ENCODE measurements at regions not wholly inside any gene's neighbourhood (a gene's known extent, or its start where the extent isn't known, plus 50 kb on each side); places are given as distances from the start of the nearest gene placed in this dataset.

DNA sequence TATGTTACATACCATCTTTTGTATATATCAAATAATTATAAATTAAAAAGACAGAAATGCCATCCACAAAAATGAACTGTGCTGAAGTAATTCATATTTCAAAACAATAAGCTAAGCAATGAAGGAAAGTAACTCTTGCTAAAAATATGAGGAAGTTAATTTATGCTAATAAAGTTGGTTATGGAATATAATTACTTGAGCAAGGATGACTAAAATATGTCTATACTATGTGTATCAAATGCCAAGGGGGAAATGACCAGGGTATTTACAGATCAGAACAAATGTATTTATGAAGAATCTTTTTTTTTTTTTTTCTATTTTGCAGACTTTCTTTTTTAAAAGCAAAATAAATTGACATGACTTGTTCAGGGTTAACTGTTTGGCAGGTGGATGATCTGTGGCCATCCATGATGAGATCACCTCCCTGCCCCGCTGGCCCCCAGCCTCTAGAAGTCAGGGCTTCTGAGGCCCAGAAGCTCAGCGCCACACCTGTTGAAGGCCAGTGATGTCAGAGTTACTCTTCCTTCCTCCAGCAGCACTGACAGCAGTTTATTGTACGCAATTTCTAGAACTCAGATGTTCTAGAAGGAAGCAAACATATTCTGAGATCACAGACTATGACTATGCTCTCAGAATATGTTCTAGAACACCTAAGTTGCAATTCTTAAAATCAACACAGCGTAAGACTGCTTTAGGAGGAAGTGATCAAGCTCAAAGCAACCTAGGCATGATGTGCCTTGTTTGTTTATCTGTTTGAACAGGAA is 196.1 kb upstream of the KLF14 start:
- TF ChIP-seq, protein P1, sequence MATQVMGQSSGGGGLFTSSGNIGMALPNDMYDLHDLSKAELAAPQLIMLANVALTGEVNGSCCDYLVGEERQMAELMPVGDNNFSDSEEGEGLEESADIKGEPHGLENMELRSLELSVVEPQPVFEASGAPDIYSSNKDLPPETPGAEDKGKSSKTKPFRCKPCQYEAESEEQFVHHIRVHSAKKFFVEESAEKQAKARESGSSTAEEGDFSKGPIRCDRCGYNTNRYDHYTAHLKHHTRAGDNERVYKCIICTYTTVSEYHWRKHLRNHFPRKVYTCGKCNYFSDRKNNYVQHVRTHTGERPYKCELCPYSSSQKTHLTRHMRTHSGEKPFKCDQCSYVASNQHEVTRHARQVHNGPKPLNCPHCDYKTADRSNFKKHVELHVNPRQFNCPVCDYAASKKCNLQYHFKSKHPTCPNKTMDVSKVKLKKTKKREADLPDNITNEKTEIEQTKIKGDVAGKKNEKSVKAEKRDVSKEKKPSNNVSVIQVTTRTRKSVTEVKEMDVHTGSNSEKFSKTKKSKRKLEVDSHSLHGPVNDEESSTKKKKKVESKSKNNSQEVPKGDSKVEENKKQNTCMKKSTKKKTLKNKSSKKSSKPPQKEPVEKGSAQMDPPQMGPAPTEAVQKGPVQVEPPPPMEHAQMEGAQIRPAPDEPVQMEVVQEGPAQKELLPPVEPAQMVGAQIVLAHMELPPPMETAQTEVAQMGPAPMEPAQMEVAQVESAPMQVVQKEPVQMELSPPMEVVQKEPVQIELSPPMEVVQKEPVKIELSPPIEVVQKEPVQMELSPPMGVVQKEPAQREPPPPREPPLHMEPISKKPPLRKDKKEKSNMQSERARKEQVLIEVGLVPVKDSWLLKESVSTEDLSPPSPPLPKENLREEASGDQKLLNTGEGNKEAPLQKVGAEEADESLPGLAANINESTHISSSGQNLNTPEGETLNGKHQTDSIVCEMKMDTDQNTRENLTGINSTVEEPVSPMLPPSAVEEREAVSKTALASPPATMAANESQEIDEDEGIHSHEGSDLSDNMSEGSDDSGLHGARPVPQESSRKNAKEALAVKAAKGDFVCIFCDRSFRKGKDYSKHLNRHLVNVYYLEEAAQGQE (IDR thresholded peaks at IDR 0.05; ENCODE audit: low read depth): no peak
- no peak for TF ChIP-seq RAD21 (IDR thresholded peaks at IDR 0.05; ENCODE audit: low read depth)
- no peak for TF ChIP-seq YY1 (IDR thresholded peaks at IDR 0.05; ENCODE audit: low read depth)
- no peak for TF ChIP-seq NFIC (IDR thresholded peaks at IDR 0.05)
- no peak for TF ChIP-seq TCF12 (IDR thresholded peaks at IDR 0.05; ENCODE audit: low read depth)
- no peak for TF ChIP-seq ZBTB7A (IDR thresholded peaks at IDR 0.05; ENCODE audit: low read depth)
- TF ChIP-seq FOXM1 (IDR thresholded peaks at IDR 0.05; ENCODE audit: borderline replicate concordance, low read depth): no peak
- TF ChIP-seq, protein P2, sequence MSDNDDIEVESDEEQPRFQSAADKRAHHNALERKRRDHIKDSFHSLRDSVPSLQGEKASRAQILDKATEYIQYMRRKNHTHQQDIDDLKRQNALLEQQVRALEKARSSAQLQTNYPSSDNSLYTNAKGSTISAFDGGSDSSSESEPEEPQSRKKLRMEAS (IDR thresholded peaks at IDR 0.05): no peak
- TF ChIP-seq, protein P3, sequence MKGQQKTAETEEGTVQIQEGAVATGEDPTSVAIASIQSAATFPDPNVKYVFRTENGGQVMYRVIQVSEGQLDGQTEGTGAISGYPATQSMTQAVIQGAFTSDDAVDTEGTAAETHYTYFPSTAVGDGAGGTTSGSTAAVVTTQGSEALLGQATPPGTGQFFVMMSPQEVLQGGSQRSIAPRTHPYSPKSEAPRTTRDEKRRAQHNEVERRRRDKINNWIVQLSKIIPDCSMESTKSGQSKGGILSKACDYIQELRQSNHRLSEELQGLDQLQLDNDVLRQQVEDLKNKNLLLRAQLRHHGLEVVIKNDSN (IDR thresholded peaks at IDR 0.05): no peak
- TF ChIP-seq TEAD4 (IDR thresholded peaks at IDR 0.05): no peak
- TF ChIP-seq TAF1 (IDR thresholded peaks at IDR 0.05; ENCODE audit: low read depth): no peak
- TF ChIP-seq EGR1 (IDR thresholded peaks at IDR 0.05): no peak
- no peak for TF ChIP-seq CREB1 (IDR thresholded peaks at IDR 0.05; ENCODE audit: low read depth)
- no peak for TF ChIP-seq EP300 (IDR thresholded peaks at IDR 0.05; ENCODE audit: borderline replicate concordance)
- no peak for TF ChIP-seq CEBPB (IDR thresholded peaks at IDR 0.05)

DNA sequence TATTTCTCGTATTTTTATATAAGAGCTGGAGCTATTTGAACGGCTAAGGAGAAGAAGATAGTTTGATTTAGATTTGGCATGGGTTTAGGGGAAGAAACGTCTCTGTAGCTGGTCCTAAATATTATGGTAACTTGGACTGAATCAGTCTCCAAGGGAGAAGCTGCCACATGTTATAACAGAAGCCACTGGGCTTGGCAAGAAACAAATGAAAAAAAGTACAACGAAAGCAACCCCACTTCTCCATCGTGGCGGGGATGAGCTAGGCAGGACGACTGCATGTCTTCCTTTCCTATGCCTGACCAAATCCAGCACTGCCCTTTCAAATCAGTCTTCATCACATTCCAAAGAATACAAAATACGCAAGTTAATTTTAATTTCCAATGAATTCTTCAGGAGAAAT is 196.7 kb upstream of the KLF14 start:
- no peak for TF ChIP-seq YY1 (IDR thresholded peaks at IDR 0.05; ENCODE audit: low read depth)
- TF ChIP-seq CEBPB (IDR thresholded peaks at IDR 0.05): no peak

DNA sequence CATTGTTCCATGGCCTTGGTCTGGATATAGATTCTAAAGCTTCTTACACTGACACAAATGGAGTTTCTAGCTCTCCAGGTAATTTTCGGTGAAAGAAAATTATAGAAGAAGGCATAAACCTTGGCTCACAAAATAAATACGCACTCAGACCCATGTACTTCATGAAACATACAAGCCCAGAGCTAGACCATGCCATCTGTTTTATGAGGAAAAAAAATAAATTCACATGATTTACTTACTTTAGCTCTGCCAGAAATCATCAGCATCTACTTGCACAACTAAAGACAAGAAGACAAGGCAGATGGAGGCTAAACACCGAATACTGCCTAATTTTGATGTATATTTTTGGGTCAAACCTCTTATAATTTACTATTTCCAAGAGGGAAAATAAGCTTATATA is 197.4 kb upstream of the KLF14 start:
- no peak for TF ChIP-seq CEBPB (IDR thresholded peaks at IDR 0.05)
- no peak for TF ChIP-seq EGR1 (IDR thresholded peaks at IDR 0.05)
- no peak for TF ChIP-seq CREB1 (IDR thresholded peaks at IDR 0.05; ENCODE audit: low read depth)
- TF ChIP-seq, protein P2 (IDR thresholded peaks at IDR 0.05): no peak
- TF ChIP-seq, protein P1 (IDR thresholded peaks at IDR 0.05; ENCODE audit: low read depth): no peak

DNA sequence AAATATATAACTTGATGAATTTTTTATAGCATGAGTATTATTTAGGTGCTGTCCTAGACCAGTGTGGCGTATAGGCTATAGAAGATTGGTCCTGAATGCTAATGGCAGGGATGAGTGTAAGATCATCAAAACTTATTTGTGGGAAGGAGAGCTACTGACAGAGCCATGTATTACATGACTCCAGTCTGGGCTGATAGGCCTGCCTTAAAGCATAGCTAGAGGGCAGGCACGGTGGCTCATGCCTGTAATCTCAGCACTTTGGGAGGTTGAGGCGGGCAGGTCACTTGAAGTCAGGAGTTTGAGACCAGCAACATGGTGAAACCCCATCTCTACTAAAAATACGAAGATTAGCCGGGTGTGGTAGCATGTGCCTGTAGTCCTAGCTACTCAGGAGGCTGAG is 198.1 kb upstream of the KLF14 start:
- TF ChIP-seq EGR1 (IDR thresholded peaks at IDR 0.05): no peak
- TF ChIP-seq, protein P3 (IDR thresholded peaks at IDR 0.05): no peak
- no peak for TF ChIP-seq YY1 (IDR thresholded peaks at IDR 0.05; ENCODE audit: low read depth)
- no peak for TF ChIP-seq FOXM1 (IDR thresholded peaks at IDR 0.05; ENCODE audit: borderline replicate concordance, low read depth)
- TF ChIP-seq TAF1 (IDR thresholded peaks at IDR 0.05; ENCODE audit: low read depth): no peak
- TF ChIP-seq ZBTB7A (IDR thresholded peaks at IDR 0.05; ENCODE audit: low read depth): no peak
- no peak for TF ChIP-seq CEBPB (IDR thresholded peaks at IDR 0.05)
- TF ChIP-seq, protein P1 (IDR thresholded peaks at IDR 0.05; ENCODE audit: low read depth): no peak
- TF ChIP-seq RAD21 (IDR thresholded peaks at IDR 0.05; ENCODE audit: low read depth): no peak
- TF ChIP-seq EP300 (IDR thresholded peaks at IDR 0.05; ENCODE audit: borderline replicate concordance): no peak
- TF ChIP-seq TCF12 (IDR thresholded peaks at IDR 0.05; ENCODE audit: low read depth): no peak
- TF ChIP-seq CREB1 (IDR thresholded peaks at IDR 0.05; ENCODE audit: low read depth): no peak
- TF ChIP-seq NFIC (IDR thresholded peaks at IDR 0.05): no peak
- TF ChIP-seq, protein P2 (IDR thresholded peaks at IDR 0.05): no peak
- TF ChIP-seq TEAD4 (IDR thresholded peaks at IDR 0.05): no peak

Data from Ishikawa (cell line).